Heart right ventricle (tissue), 16 donors: ENCODE measurements at regions not wholly inside any gene's neighbourhood (a gene's known extent, or its start where the extent isn't known, plus 50 kb on each side); places are given as distances from the start of the nearest gene placed in this dataset.

Experiments
- ATAC-seq, 8 donors: fragments of 200-7000 bp; cut with Tn5 transposase; one replicate each; pipeline ENCODE4 v1.9.1; 2020; ENCODE audit warnings: mild to moderate bottlenecking in 8 of 8, moderate library complexity in 8 of 8, moderate number of reproducible peaks in 1 of 8
- DNase-seq, 2 donors: peaks; one replicate each; pipeline ENCODE4 v3.0.0-alpha.2; 2020
- H3K27ac ChIP-seq, 10 donors: fragments of 200-600 bp; sonication (generic) in 2 of 10; one replicate each; pipeline versions ENCODE4 v1.5.0 to v1.8.0; 2020 to 2022; ENCODE audit warnings: mild to moderate bottlenecking in 3 of 10
- H3K27me3 ChIP-seq, 7 donors: fragments of 200-600 bp; one replicate each; pipeline ENCODE4 v1.8.0; 2021 to 2022; ENCODE audit warnings: mild to moderate bottlenecking in 2 of 7
- H3K36me3 ChIP-seq, 9 donors: fragments of 200-600 bp; sonication (generic) in 1 of 9; one replicate each; pipeline versions ENCODE4 v1.5.0 to v1.8.0; 2020 to 2022; ENCODE audit warnings: mild to moderate bottlenecking in 2 of 9
- H3K4me1 ChIP-seq, 9 donors: fragments of 200-600 bp; sonication (generic) in 1 of 9; one replicate each; pipeline versions ENCODE4 v1.5.0 to v1.8.0; 2020 to 2022; ENCODE audit warnings: mild to moderate bottlenecking in 4 of 9
- H3K4me3 ChIP-seq, 10 donors: fragments of 200-600 bp; sonication (generic) in 2 of 10; one replicate each; pipeline versions ENCODE4 v1.5.0 to v1.8.0; 2020 to 2022; ENCODE audit warnings: mild to moderate bottlenecking in 7 of 10, moderate library complexity in 2 of 10
- H3K9me3 ChIP-seq, 11 donors: fragments of 200-600 bp in 10 of 11; sonication (generic) in 2 of 11; one replicate each; pipeline versions ENCODE4 v1.5.0 to v1.8.0; 2013 to 2022; ENCODE audit warnings: mild to moderate bottlenecking in 2 of 11, control low read depth in 1 of 11, moderate library complexity in 1 of 11
- WGBS, 2 donors: extraction: QIAGEN DNeasy Blood & Tissue Kit; methylation state at CpG; one replicate each; pipeline ENCODE4 v1.1.7; 2013; ENCODE audit warnings: inconsistent platforms in 1 of 2; 5-methylcytosine and 5-hydroxymethylcytosine counted together
- intact Hi-C, 10 donors: fragments of 100-400 bp; cut with DNase I; formaldehyde crosslinking; loops; one replicate each; pipeline versions ENCODE4 v1.11.1 to v1.14.2; 2022
- TF ChIP-seq, protein P1 (sequence below), 9 donors: fragments of 200-600 bp; sonication (generic) in 2 of 9; IDR thresholded peaks; one replicate each; pipeline versions ENCODE4 v1.5.0 to v1.8.0; 2021 to 2022; ENCODE audit warnings: antibody characterized with exemption in 9 of 9, mild to moderate bottlenecking in 5 of 9, moderate library complexity in 1 of 9
- donor health status: Arrhythmogenic right ventricular cardiomyopathy.
- donor health status: ischemic (EF 13 %, LVEDD 7.1; RV severe dilation, severe dysfunction).
- donor health status: healthy with polysubstance abuse.
- donor health status: DM: no; HTN: yes; CAD: no.
- donor health status: DM: no; HTN: no; CAD: no.
- donor health status: ischemic (EF 25% LVEDD 6.9; RV normal size, moderate dysfunction).
- donor health status: ischemic (EF 25% LVEDD 5.7; RV mildly dilated, moderate dysfunction).
- donor health status: healthy.
- donor health status: DM: yes; HTN: yes; CAD: no.
- donor health status: Ischemic cardiomyopathy.
- donor health status: ischemic (EF 35%, LVEDD 5.7; RV mildly dilated, moderate dysfunction).
- donor health status: nonischemic (EF 11% LVEDD 7.7; RV severe dilation, severe dysfunction).
- donor health status: DM: yes; HTN: yes; CAD: no.
- donor health status: PGD.
- donor health status: ischemic (EF 29% LVEDD 5.4; RV normal size, mild dysfunction).
- donor health status: nonischemic (EF 23%, LVEDD 6.1; RV moderate dilation, normal function).

DNA sequence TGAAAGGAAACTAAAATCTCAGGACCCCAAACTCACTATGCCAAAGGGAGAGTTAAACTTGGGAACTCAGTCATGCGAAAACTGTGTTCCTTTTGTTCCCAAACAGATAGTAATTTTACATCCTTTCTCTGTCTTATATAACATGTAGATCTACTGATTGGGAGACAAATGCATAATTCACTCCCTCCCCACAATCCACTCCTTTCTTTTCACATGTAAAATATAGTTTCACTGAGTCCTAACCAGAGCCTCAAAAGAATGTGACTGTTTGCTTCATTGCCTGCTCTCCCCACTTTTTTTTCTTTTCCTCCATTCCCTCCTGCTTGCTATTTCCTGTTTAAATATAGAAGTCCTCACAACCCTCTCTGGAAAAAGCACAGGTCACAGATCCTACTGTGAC is 699.3 kb upstream of the ADGRL3 start:
- H3K27me3 ChIP-seq: no peaks in the 10 kb centered on the region
- intact Hi-C loops: no loop called here
- no peak overlapping the region for H3K27ac ChIP-seq
- H3K4me3 ChIP-seq: no peak overlapping the region
- ATAC-seq (no peak), DNase-seq (no peak)
- no peaks in the 10 kb centered on the region for H3K36me3 ChIP-seq
- H3K4me1 ChIP-seq: no peaks in the 10 kb centered on the region
- 75 to 76% methylated on average over 1 of the region's 1 CpG for WGBS, 2 donors
- peaks cover 0 to 19% (median 0%) of the 10 kb centered on the region in 11 donors for H3K9me3 ChIP-seq
- TF ChIP-seq, protein P1, sequence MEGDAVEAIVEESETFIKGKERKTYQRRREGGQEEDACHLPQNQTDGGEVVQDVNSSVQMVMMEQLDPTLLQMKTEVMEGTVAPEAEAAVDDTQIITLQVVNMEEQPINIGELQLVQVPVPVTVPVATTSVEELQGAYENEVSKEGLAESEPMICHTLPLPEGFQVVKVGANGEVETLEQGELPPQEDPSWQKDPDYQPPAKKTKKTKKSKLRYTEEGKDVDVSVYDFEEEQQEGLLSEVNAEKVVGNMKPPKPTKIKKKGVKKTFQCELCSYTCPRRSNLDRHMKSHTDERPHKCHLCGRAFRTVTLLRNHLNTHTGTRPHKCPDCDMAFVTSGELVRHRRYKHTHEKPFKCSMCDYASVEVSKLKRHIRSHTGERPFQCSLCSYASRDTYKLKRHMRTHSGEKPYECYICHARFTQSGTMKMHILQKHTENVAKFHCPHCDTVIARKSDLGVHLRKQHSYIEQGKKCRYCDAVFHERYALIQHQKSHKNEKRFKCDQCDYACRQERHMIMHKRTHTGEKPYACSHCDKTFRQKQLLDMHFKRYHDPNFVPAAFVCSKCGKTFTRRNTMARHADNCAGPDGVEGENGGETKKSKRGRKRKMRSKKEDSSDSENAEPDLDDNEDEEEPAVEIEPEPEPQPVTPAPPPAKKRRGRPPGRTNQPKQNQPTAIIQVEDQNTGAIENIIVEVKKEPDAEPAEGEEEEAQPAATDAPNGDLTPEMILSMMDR (IDR thresholded peaks at IDR 0.05): no peak

DNA sequence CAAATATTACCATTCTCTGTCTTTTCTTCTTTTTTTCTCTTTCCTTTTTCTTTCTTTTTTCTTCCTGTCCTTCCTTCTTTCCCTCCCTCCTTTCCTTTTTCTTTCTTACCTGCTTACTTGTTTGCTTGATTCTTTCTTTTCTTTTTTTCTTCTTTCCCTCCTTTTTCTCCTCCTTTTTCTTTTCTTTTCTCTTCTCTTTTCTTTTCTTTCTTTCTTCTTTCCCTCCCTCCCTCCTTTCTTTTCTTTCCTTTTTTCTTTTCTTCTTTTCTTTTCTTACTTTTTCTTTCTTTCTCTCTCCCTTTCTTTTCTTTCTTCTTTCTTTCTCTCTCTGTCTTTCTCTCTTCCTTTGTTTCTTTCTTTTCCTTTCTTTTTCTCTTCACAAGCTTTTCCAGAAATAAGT is 697.4 kb upstream of the ADGRL3 start:
- H3K9me3 ChIP-seq: peaks cover 0 to 31% (median 0%) of the 10 kb centered on the region in 11 donors
- H3K27ac ChIP-seq: no peak overlapping the region
- intact Hi-C loops: no loop called here
- H3K36me3 ChIP-seq: no peaks in the 10 kb centered on the region
- no peaks in the 10 kb centered on the region for H3K4me1 ChIP-seq
- TF ChIP-seq, protein P1 (IDR thresholded peaks at IDR 0.05): no peak
- no peak overlapping the region for H3K4me3 ChIP-seq
- ATAC-seq: no peak
- no peaks in the 10 kb centered on the region for H3K27me3 ChIP-seq
- no peak for DNase-seq

DNA sequence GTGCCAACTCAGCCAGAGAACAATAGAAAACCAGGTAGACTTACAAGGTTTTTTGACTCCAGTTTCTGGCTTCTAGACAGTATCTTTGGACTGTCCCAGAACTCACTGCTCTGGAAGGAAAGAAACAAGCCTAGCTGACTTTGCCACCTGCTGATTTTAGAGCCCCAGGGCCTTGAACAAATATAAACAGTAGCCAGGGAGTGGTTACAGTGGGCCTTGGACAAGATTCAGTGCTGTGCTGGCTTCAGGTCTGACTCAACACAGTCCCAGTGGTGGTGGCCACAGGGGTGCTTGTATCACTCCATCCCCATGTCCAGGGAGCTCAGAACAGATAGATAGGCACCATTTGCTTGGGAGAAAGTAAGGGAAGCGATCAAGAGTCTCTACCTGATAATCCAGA is 694.1 kb upstream of the ADGRL3 start:
- 32 to 50% methylated on average over 1 of the region's 1 CpG for WGBS, 2 donors
- no peak for DNase-seq
- H3K4me3 ChIP-seq: no peak overlapping the region
- H3K36me3 ChIP-seq: no peaks in the 10 kb centered on the region
- H3K27ac ChIP-seq: no peak overlapping the region
- H3K4me1 ChIP-seq: no peaks in the 10 kb centered on the region
- TF ChIP-seq, protein P1 (IDR thresholded peaks at IDR 0.05): no peak
- H3K27me3 ChIP-seq: no peaks in the 10 kb centered on the region
- intact Hi-C loops: no loop called here
- peaks cover 0 to 49% (median 3%) of the 10 kb centered on the region in 11 donors for H3K9me3 ChIP-seq
- no peak for ATAC-seq

DNA sequence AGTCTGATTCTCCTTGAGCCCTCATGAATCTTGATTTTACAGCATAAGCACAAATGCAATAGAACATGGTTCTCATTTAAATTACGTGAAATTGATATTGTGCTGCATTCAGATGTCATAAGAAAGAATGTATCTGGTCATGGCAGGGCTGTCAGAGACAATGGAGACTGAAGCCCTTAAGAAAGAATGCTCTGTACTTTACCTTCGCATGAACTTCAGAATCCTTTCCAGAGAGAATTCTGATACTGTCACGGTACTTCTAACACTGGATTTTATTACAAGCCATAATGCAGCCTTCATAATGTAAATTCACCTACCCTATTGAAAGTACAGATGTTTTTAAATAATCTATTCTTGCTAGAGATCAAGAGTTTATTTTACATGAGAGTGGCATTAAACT is 677.9 kb upstream of the ADGRL3 start:
- no peak for DNase-seq
- Histone ChIP-seq H3K36me3 (no peaks in the 10 kb centered on the region), H3K27me3 (no peaks in the 10 kb centered on the region), H3K27ac (no peak overlapping the region), H3K4me1 (no peaks in the 10 kb centered on the region), H3K4me3 (no peak overlapping the region), H3K9me3 (no peaks in the 10 kb centered on the region)
- TF ChIP-seq, protein P1 (IDR thresholded peaks at IDR 0.05): no peak
- 62 to 68% methylated on average over 3 of the region's 3 CpGs for WGBS, 2 donors
- intact Hi-C loops: loop anchor here in 1 of 10 donors (5.0 kb wide), 1 partner anchor 900 kb away; no protein-coding TSS in a partner anchor
- ATAC-seq: no peak
